Activated CD8-positive, alpha-beta memory T cell treated with anti-CD3 and anti-CD28 coated beads, Interleukin-2, amount 50 U/mL, for 4 hours (primary cell): ENCODE measurements at regions not wholly inside any gene's neighbourhood (a gene's known extent, or its start where the extent isn't known, plus 50 kb on each side); places are given as distances from the start of the nearest gene placed in this dataset.
A peak's percentile ranks its signal among the peaks of the same experiment; 100 is the strongest.

Experiments
- DNase-seq: peaks from one replicate; pipeline ENCODE4 v3.0.0-alpha.2; 2020

DNA sequence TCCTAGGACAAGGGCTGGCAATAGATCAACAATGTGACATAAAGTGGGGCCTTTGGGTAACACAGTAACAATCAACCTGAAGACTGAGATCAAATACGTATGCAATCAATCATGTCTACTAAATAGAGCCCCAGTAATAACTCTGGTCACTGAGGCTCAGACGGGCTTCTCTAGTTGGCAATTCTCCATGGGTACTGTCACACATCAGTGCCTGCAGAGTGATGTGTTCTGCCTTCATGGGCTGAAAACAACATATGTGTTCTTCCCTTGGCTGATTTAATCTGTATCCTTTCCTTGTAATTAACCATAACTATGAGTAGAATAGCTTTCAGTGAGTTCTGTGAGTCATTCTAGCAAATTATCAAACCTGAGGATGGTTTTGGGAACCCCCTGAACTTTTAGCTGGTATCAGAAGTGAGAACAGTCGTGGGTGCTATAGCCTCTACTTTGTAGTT lies 113.6 kb downstream of the TMCO5A start:
- DNase-seq, result no peak

DNA sequence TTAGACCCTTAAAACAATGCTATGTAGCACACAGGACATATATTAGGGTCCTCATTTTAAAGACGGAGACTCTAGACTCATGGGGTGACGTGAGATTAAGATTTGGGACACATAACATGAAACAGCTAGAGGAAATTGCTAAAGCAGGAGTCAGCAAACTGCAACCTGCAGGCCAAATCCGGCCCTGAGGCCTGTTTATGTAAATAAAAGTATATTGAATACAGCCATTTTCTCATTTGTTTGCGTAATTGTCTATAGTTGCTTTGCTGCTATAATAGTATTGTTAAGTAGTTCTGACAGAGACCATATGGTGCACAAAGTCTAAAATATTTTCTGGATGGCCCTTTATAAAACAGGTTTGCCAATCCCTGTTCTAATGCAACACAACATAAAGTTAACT lies 115.5 kb downstream of the TMCO5A start:
- DNase-seq, result no peak

- DNase-seq, result no peak
Observed at GRCh38 chr15:38050529-38051448, 116.3 kb downstream of the TMCO5A start.

GRCh38 chr15:38053205-38053604 lies 118.8 kb downstream of the TMCO5A start:
- DNase-seq, result no peak

- DNase-seq, result no peak
Observed at GRCh38 chr15:38053776-38054175, 119.3 kb downstream of the TMCO5A start.

GRCh38 chr15:38054488-38054887 lies 120.0 kb downstream of the TMCO5A start:
- no peak for DNase-seq

GRCh38 chr15:38058596-38059075 lies 124.2 kb downstream of the TMCO5A start:
- DNase-seq, result no peak

DNA sequence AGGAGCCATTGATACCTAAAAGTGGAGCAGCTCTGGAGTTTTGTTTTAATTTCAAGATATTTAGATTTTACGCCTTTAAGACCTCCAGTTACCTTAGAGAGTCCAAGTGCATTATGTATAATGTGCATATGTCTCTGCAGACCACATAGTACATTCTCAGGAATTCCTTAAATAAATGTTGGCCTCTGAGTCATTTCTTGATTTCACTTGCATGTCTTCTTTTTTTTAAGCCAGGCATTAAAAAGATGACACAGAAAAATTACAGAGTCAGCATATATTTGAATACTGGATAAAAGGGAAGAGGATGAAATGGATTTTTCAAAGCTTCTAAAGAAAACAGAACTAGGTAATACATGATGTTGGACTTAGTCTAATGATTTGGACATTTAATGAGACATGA lies 125.2 kb downstream of the TMCO5A start:
- DNase-seq, result no peak

DNA sequence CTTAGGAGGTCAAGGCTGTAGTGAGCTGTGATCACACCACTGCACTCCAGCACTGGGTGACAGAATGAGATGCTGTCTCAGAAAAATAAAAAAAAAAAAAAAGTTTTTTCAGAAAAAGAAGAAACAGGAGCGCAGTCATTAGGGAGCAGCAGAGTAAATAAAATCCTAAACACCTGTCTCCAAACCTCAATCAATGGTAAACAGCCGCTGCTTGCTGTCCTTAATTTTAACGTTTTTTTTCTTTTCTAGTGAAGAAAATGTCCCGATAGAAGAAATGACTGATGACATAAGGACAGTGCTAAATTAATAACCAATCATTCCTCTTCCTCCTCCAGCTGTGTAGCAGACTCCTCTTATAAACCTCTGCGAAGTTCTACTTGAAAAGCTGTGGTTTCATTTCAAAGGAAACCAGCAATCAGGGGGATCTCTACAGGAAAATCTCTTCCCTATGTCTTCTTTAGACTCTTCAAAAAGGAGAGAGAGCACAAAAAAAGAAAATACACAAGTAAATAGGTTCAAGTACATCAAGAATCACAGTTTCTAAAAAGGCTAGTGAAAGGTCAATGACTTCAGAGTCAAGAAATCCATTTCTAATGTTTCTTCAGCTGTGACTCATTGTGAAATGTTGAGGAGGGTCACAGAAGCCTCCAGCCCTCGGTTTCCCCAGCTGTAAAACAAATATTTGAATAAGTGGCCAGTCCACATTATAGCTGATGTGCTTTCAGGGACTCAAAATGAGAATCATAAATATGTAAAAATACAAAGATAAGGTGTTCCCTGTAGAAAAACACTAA lies 127.6 kb downstream of the TMCO5A start:
- DNase-seq, result no peak

- no peak for DNase-seq
Observed at GRCh38 chr15:38062696-38063095, 128.3 kb downstream of the TMCO5A start.

GRCh38 chr15:38065721-38066345 lies 131.4 kb downstream of the TMCO5A start:
- DNase-seq, result no peak

DNA sequence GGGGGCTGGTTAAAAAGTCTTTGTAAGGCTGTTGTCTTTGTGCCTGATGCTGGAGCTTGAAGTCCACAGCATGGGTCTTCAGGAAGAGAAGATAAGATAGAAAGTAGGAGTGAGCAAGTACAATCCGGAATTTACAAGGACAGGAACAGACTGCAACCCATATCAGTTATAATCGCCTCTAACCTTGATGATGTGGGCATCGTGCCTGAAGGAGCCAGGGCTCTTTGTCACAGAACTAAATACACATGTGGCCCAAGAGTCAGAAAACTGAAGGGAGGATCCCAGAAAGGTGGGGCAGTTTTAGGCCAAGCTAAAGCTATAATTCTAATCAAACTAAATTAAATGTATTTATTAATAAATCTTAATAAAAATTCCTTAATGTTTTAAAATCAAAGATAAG lies 132.2 kb downstream of the TMCO5A start:
- no peak for DNase-seq

- no peak for DNase-seq
Observed at GRCh38 chr15:38068626-38069391, 134.4 kb downstream of the TMCO5A start.

GRCh38 chr15:38069511-38070011 lies 135.1 kb downstream of the TMCO5A start:
- no peak for DNase-seq

DNA sequence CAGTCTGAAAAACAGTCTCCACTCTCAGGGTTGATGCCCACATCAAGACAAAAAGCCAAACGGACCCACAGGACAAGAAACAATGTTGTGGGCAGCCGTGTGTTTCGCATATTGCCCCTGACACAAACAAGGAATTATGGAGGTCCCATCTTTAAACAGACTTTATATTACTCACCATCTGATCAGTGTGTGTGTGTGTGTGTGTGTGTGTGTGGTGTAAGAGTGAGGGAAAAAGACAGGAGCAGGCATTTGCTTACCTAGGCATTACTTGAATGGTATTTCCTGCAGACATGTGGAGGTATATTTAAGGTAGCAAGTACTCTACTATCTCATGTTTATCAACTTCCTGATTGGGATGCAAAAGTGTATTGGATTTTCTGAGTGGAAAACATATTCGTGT lies 136.3 kb downstream of the TMCO5A start:
- no peak for DNase-seq

- DNase-seq, result no peak
Observed at GRCh38 chr15:38071211-38071972, 137.0 kb downstream of the TMCO5A start.

DNA sequence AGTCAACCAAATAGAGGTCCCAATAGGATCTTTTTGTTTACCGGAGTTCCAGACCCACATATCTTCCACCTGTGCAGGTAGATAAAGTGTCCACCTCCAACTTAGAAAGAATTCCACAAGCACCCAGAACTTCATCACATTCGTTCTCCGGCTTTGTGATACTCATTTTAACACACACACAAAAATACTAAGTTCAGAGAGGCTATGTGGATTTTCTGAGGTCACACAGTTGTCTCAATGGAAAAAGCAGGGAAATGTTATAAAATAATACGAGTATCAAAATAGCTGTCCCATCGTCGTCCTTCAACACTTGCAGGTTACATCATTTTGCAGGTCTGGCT lies 137.5 kb downstream of the TMCO5A start:
- no peak for DNase-seq

DNA sequence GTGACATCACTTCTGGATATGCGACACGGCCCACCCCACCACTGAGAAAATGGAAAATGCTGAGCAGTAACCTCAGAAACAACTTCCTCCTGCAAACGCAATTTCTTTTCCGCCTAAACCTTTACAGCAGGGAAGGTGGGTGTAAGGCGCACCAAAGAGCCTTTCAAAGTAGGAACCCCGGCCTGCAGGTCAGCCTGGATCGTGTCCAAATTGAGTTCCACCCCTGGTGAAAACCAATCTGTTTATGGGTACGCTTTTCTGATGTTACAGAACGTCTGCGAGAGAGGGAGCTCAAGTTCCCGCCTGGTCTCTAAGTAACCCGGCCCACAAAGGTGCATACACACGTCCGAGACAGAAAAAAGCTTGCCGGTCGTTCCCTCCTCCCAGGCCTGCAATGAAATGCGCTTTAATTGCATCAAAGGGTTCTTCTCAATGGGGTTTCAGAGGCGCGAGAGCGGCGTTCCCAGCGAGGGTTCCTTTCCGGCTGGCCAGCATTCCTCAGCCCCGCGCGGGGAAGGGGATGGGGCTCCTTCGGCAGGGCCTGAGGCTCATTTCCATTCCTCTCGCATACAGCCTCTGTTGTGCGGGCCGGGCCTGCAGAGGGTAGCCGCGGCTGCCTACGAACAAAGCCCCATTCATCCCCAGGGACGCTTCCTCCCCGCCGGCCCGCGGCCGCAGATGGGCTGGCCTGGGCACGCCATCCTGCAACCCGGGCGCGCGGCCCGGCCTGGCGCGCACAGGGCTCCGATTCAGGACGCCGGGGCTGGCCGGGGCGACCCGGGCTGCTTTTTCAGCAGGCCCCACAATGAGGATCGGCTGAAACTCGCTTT lies 138.1 kb downstream of the TMCO5A start:
- peak; percentile 13 for DNase-seq

DNA sequence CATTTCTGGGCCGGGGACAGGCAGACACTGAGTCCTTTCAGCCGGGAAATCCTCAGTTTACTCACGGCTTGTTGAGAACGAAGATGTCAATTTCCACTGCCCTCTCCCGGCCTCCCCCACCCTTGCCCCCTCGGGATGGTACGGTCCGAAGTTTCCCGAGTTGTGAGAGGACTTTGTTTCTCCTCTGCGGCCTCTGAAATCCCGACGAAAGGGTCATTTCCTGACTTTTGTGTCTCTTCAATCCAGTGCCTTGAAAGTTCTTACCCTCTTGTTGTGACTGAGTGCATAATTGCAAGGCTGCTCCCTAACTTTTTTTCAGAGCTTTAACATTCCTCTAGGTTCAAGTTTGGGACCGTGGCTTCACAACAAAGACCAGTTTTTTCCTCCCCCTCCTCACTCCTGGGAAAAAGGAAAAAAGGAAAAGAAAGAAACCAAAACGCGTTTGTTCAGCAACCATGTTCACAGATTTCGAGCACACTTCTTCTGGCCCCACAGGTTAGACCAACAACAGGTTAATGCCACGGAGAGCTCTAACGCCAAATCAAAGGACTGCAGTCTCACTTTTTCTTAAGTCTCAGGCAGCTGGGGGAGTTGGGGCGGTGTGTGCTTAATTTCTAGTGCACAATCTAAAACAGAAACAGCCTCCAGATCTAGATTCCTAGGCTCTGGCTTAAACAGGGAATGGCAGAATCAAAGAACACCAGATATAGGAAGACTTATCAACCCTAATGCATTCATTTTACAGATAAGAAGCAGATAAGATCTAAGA lies 138.9 kb downstream of the TMCO5A start:
- no peak for DNase-seq

- no peak for DNase-seq
Observed at GRCh38 chr15:38074029-38074428, 139.6 kb downstream of the TMCO5A start.
